SJSA1 (cell line): ENCODE measurements at regions not wholly inside any gene's neighbourhood (a gene's known extent, or its start where the extent isn't known, plus 50 kb on each side); places are given as distances from the start of the nearest gene placed in this dataset.

Experiments used
- DNase-seq, 2 experiments: peaks; one replicate each; pipeline ENCODE4 v3.0.0-alpha.2; 2015 to 2020; ENCODE audit warnings: low spot score in 2 of 2, low read depth in 1 of 2
- H3K27ac ChIP-seq: fragments of 250-450 bp; sonication (Bioruptor Pico); 2 replicates; pipeline ENCODE4 v1.5.1; 2020; ENCODE audit warnings: mild to moderate bottlenecking, moderate library complexity
- H3K27me3 ChIP-seq: fragments of 250-450 bp; sonication (Bioruptor Pico); replicated peaks from 2 replicates; pipeline ENCODE4 v1.5.1; 2020; ENCODE audit warnings: mild to moderate bottlenecking, moderate library complexity
- H3K36me3 ChIP-seq: fragments of 250-450 bp; sonication (Bioruptor Pico); 2 replicates; pipeline ENCODE4 v1.5.1; 2020; ENCODE audit warnings: mild to moderate bottlenecking
- H3K4me1 ChIP-seq: fragments of 250-450 bp; sonication (Bioruptor Pico); replicated peaks from 2 replicates; pipeline ENCODE4 v1.6.1; 2021; ENCODE audit warnings: mild to moderate bottlenecking
- H3K4me3 ChIP-seq: fragments of 250-450 bp; sonication (Bioruptor Pico); 2 replicates; pipeline ENCODE4 v1.5.1; 2020; ENCODE audit warnings: mild to moderate bottlenecking
- H3K9me3 ChIP-seq: fragments of 250-450 bp; sonication (Bioruptor Pico); replicated peaks from 2 replicates; pipeline ENCODE4 v1.5.1; 2020; ENCODE audit warnings: mild to moderate bottlenecking

- no peaks in the 10 kb centered on the region for H3K4me1 ChIP-seq
- no peak overlapping the region for H3K4me3 ChIP-seq
- H3K36me3 ChIP-seq = no peaks in the 10 kb centered on the region
- no peaks in the 10 kb centered on the region for H3K27me3 ChIP-seq
- DNase-seq = no peak
- no peak overlapping the region for H3K27ac ChIP-seq
- no peaks in the 10 kb centered on the region for H3K9me3 ChIP-seq
Measured at GRCh38 chr2:238570391-238570790, 143.7 kb downstream of the ASB1 start.

- Histone ChIP-seq H3K9me3 (no peaks in the 10 kb centered on the region), H3K27ac (no peak overlapping the region), H3K4me1 (no peaks in the 10 kb centered on the region), H3K4me3 (no peak overlapping the region), H3K36me3 (no peaks in the 10 kb centered on the region), H3K27me3 (no peaks in the 10 kb centered on the region)
- DNase-seq = no peak
Measured at GRCh38 chr2:238570926-238571325, 144.2 kb downstream of the ASB1 start.

- Histone ChIP-seq H3K4me3 (no peak overlapping the region), H3K27me3 (peaks cover under 1% of the 10 kb centered on the region; the same call in 1 of the 2 replicates), H3K9me3 (no peaks in the 10 kb centered on the region), H3K36me3 (no peaks in the 10 kb centered on the region), H3K27ac (no peak overlapping the region), H3K4me1 (no peaks in the 10 kb centered on the region)
- DNase-seq = no peak
Measured at GRCh38 chr2:238571661-238572372, 145.1 kb downstream of the ASB1 start.

- no peaks in the 10 kb centered on the region for H3K4me1 ChIP-seq
- DNase-seq = no peak
- no peaks in the 10 kb centered on the region for H3K36me3 ChIP-seq
- H3K27me3 ChIP-seq = peaks cover 4% of the 10 kb centered on the region; the same call in 1 of the 2 replicates
- H3K9me3 ChIP-seq = no peaks in the 10 kb centered on the region
- no peak overlapping the region for H3K27ac ChIP-seq
- H3K4me3 ChIP-seq = no peak overlapping the region
Measured at GRCh38 chr2:238573065-238573778, 146.5 kb downstream of the ASB1 start.

- no peak for DNase-seq
- no peak overlapping the region for H3K4me3 ChIP-seq
- H3K9me3 ChIP-seq = no peaks in the 10 kb centered on the region
- H3K36me3 ChIP-seq = no peaks in the 10 kb centered on the region
- peaks cover 4% of the 10 kb centered on the region; the same call in 1 of the 2 replicates for H3K27me3 ChIP-seq
- H3K4me1 ChIP-seq = no peaks in the 10 kb centered on the region
- H3K27ac ChIP-seq = no peak overlapping the region
Measured at GRCh38 chr2:238573916-238574315, 147.2 kb downstream of the ASB1 start.

- Histone ChIP-seq H3K27ac (no peak overlapping the region), H3K4me1 (no peaks in the 10 kb centered on the region), H3K9me3 (no peaks in the 10 kb centered on the region), H3K27me3 (peaks cover 4% of the 10 kb centered on the region; the same call in 1 of the 2 replicates), H3K36me3 (no peaks in the 10 kb centered on the region), H3K4me3 (no peak overlapping the region)
- no peak for DNase-seq
Measured at GRCh38 chr2:238574490-238575271, 148.0 kb downstream of the ASB1 start.

- Histone ChIP-seq H3K36me3 (no peaks in the 10 kb centered on the region), H3K27ac (no peak overlapping the region), H3K4me3 (no peak overlapping the region), H3K27me3 (peaks cover 4% of the 10 kb centered on the region; the same call in 1 of the 2 replicates), H3K9me3 (no peaks in the 10 kb centered on the region), H3K4me1 (no peaks in the 10 kb centered on the region)
- no peak for DNase-seq
Measured at GRCh38 chr2:238576674-238577073, 149.9 kb downstream of the ASB1 start.

- no peak overlapping the region for H3K4me3 ChIP-seq
- H3K27me3 ChIP-seq = peaks cover 4% of the 10 kb centered on the region; the same call in 1 of the 2 replicates
- no peak for DNase-seq
- H3K4me1 ChIP-seq = no peaks in the 10 kb centered on the region
- H3K9me3 ChIP-seq = no peaks in the 10 kb centered on the region
- no peak overlapping the region for H3K27ac ChIP-seq
- no peaks in the 10 kb centered on the region for H3K36me3 ChIP-seq
Measured at GRCh38 chr2:238578256-238578655, 151.5 kb downstream of the ASB1 start.

GRCh38 chr2:238580486-238580885, 153.8 kb downstream of the ASB1 start:
- Histone ChIP-seq H3K27ac (no peak overlapping the region), H3K4me3 (no peak overlapping the region), H3K36me3 (no peaks in the 10 kb centered on the region), H3K9me3 (no peaks in the 10 kb centered on the region), H3K4me1 (no peaks in the 10 kb centered on the region), H3K27me3 (peaks cover 4% of the 10 kb centered on the region; the same call in 1 of the 2 replicates)
- no peak for DNase-seq

GRCh38 chr2:238581126-238581525, 154.4 kb downstream of the ASB1 start:
- no peaks in the 10 kb centered on the region for H3K9me3 ChIP-seq
- H3K4me1 ChIP-seq = no peaks in the 10 kb centered on the region
- H3K4me3 ChIP-seq = no peak overlapping the region
- peaks cover 4% of the 10 kb centered on the region; the same call in 1 of the 2 replicates for H3K27me3 ChIP-seq
- no peak for DNase-seq
- H3K36me3 ChIP-seq = no peaks in the 10 kb centered on the region
- H3K27ac ChIP-seq = no peak overlapping the region

GRCh38 chr2:238582159-238582558, 155.4 kb downstream of the ASB1 start:
- H3K4me1 ChIP-seq = no peaks in the 10 kb centered on the region
- no peak for DNase-seq
- H3K9me3 ChIP-seq = no peaks in the 10 kb centered on the region
- no peak overlapping the region for H3K27ac ChIP-seq
- no peak overlapping the region for H3K4me3 ChIP-seq
- H3K27me3 ChIP-seq = no peaks in the 10 kb centered on the region
- H3K36me3 ChIP-seq = no peaks in the 10 kb centered on the region

- DNase-seq = no peak
- H3K9me3 ChIP-seq = no peaks in the 10 kb centered on the region
- no peaks in the 10 kb centered on the region for H3K36me3 ChIP-seq
- no peak overlapping the region for H3K4me3 ChIP-seq
- no peak overlapping the region for H3K27ac ChIP-seq
- H3K27me3 ChIP-seq = no peaks in the 10 kb centered on the region
- H3K4me1 ChIP-seq = no peaks in the 10 kb centered on the region
Measured at GRCh38 chr2:238584617-238585016, 157.9 kb downstream of the ASB1 start.

GRCh38 chr2:238585836-238586821, 159.4 kb downstream of the ASB1 start:
- no peaks in the 10 kb centered on the region for H3K27me3 ChIP-seq
- DNase-seq = no peak
- H3K36me3 ChIP-seq = no peaks in the 10 kb centered on the region
- H3K4me3 ChIP-seq = no peak overlapping the region
- no peaks in the 10 kb centered on the region for H3K9me3 ChIP-seq
- H3K27ac ChIP-seq = no peak overlapping the region
- no peaks in the 10 kb centered on the region for H3K4me1 ChIP-seq
